Ishikawa (cell line): ENCODE measurements at regions not wholly inside any gene's neighbourhood (a gene's known extent, or its start where the extent isn't known, plus 50 kb on each side); places are given as distances from the start of the nearest gene placed in this dataset.

Experiments used
- CEBPB ChIP-seq: IDR thresholded peaks from 2 replicates; pipeline ENCODE4 v1.6.1; 2012
- CREB1 ChIP-seq: IDR thresholded peaks from 2 replicates; pipeline ENCODE4 v1.6.1; 2012; ENCODE audit warnings: low read depth
- EGR1 ChIP-seq: IDR thresholded peaks from 2 replicates; pipeline ENCODE4 v1.6.1; 2012
- EP300 ChIP-seq: IDR thresholded peaks from 2 replicates; pipeline ENCODE4 v1.6.1; 2012; ENCODE audit warnings: borderline replicate concordance
- FOXM1 ChIP-seq: IDR thresholded peaks from 2 replicates; pipeline ENCODE4 v1.6.1; 2012; ENCODE audit warnings: low read depth, borderline replicate concordance
- NFIC ChIP-seq: IDR thresholded peaks from 2 replicates; pipeline ENCODE4 v1.6.1; 2012
- RAD21 ChIP-seq: IDR thresholded peaks from 2 replicates; pipeline ENCODE4 v1.6.1; 2012; ENCODE audit warnings: low read depth
- REST ChIP-seq: IDR thresholded peaks from 2 replicates; pipeline ENCODE4 v1.6.1; 2012; ENCODE audit warnings: low read depth, mild to moderate bottlenecking
- TAF1 ChIP-seq: IDR thresholded peaks from 2 replicates; pipeline ENCODE4 v1.6.1; 2012; ENCODE audit warnings: low read depth, mild to moderate bottlenecking
- TCF12 ChIP-seq: IDR thresholded peaks from 2 replicates; pipeline ENCODE4 v1.6.1; 2012; ENCODE audit warnings: low read depth
- TEAD4 ChIP-seq: IDR thresholded peaks from 2 replicates; pipeline ENCODE4 v1.6.1; 2012
- USF1 ChIP-seq: IDR thresholded peaks from 2 replicates; pipeline ENCODE4 v1.6.1; 2012
- YY1 ChIP-seq: IDR thresholded peaks from 2 replicates; pipeline ENCODE4 v1.6.1; 2012; ENCODE audit warnings: low read depth
- ZBTB7A ChIP-seq: IDR thresholded peaks from 2 replicates; pipeline ENCODE4 v1.6.1; 2012; ENCODE audit warnings: low read depth
- TF ChIP-seq, protein P1 (sequence below): IDR thresholded peaks from 2 replicates; pipeline ENCODE4 v1.6.1; 2012

GRCh38 chr5:145141534-145141933 lies 693.6 kb downstream of the PRELID2 start:
- TF ChIP-seq, protein P1, sequence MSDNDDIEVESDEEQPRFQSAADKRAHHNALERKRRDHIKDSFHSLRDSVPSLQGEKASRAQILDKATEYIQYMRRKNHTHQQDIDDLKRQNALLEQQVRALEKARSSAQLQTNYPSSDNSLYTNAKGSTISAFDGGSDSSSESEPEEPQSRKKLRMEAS: no peak
- no peak for TF ChIP-seq FOXM1
- no peak for TF ChIP-seq CEBPB
- TF ChIP-seq TEAD4: no peak
- TF ChIP-seq RAD21: no peak
- no peak for TF ChIP-seq NFIC
- no peak for TF ChIP-seq TAF1
- no peak for TF ChIP-seq EP300
- no peak for TF ChIP-seq REST
- TF ChIP-seq ZBTB7A: no peak
- TF ChIP-seq YY1: no peak

DNA sequence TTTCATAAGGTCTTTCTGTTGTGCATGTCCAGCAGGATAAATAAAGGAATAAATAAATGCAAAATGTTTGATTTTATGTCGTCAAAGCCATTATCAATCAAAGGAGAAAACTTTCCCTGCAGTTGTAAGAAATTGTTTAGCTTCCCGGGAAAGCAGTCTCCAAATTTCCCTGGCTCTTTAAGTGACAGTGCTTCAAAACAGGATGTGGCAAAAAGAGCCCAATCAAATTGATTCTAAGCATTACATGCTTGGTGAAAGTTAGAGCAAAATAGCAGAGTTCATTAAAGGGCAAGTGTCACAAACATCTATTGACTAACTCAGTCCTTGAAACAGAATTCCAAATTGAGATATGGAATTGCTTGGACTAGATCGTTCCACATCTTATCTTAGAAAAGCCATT lies 704.1 kb downstream of the PRELID2 start:
- TF ChIP-seq, protein P1: no peak
- TF ChIP-seq EP300 (no peak), RAD21 (no peak), CREB1 (no peak)

- TF ChIP-seq ZBTB7A (no peak), EP300 (no peak), FOXM1 (no peak)
Measured at GRCh38 chr5:145129797-145130196, 705.3 kb downstream of the PRELID2 start.

- TF ChIP-seq RAD21 (no peak), TCF12 (no peak), TAF1 (no peak), CEBPB (no peak), TEAD4 (no peak), EGR1 (no peak), REST (no peak), ZBTB7A (no peak), NFIC (no peak), EP300 (no peak), FOXM1 (no peak)
- TF ChIP-seq, protein P1: no peak
Measured at GRCh38 chr5:145124806-145125205, 710.3 kb downstream of the PRELID2 start.

DNA sequence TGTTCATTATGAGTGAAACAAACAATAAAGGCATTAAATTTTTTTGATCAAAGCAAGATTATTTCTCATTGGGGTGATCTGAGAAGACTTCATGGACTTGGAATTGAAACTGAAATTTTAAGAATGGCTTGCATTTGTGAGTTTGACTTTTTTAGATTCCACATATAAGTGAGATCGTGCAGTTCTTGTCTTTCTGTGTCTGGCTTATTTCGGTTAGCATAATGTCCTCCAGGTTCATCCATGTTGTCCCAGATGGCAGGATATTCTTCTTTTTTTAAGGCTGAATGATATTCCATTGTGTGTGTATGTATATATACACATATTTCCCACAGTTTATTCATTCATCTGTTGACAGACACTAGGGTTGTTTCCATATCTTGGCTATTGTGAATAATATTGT lies 716.5 kb downstream of the PRELID2 start:
- TF ChIP-seq FOXM1: no peak
- no peak for TF ChIP-seq RAD21
- TF ChIP-seq CREB1: no peak
- TF ChIP-seq YY1: no peak
- TF ChIP-seq TEAD4: no peak
- TF ChIP-seq TAF1: no peak
- TF ChIP-seq NFIC: no peak
- TF ChIP-seq USF1: no peak
- no peak for TF ChIP-seq EGR1
- TF ChIP-seq, protein P1: no peak
- TF ChIP-seq ZBTB7A: no peak
- TF ChIP-seq TCF12: no peak

DNA sequence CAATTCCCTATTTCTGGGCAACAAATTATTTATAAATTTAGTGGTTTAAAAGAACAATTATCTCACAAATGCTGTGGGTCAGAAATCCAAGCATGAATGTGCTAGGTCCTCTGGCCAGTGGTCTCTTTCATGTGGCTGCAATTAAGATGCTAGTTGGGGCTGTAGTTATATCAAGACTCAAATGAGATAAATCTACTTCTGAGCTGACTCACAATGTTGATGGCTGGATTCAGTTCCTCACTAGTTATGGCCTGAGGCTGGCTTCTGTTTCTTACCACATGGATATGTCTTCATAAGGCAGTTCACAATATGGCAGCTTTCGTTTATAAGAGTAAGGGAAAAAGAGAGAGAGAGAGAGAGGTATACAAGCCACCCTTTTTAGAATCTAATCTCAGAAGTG lies 717.0 kb downstream of the PRELID2 start:
- TF ChIP-seq TAF1 (no peak), NFIC (no peak), CEBPB (no peak), EP300 (no peak), ZBTB7A (no peak), CREB1 (no peak), USF1 (no peak), REST (no peak), FOXM1 (no peak), RAD21 (no peak), TEAD4 (no peak), YY1 (no peak), TCF12 (no peak), EGR1 (no peak)
- TF ChIP-seq, protein P1: no peak
